DND-41 (cell line): ENCODE measurements at regions not wholly inside any gene's neighbourhood (a gene's known extent, or its start where the extent isn't known, plus 50 kb on each side); places are given as distances from the start of the nearest gene placed in this dataset.

ENCODE experiments used
- EZH2 ChIP-seq: IDR thresholded peaks from 3 replicates; pipeline ENCODE4 v1.6.1; 2012; ENCODE audit warnings: borderline replicate concordance, low read depth, mild to moderate bottlenecking, moderate library complexity, low read length, inconsistent platforms; ENCODE audit not compliant: severe bottlenecking
- TF ChIP-seq, protein P1 (sequence below): IDR thresholded peaks from 2 replicates; pipeline ENCODE4 v1.5.1; 2012; ENCODE audit warnings: borderline replicate concordance, low read length, moderate library complexity, mild to moderate bottlenecking; ENCODE audit not compliant: poor library complexity, severe bottlenecking; ENCODE audit errors: extremely low read depth

DNA sequence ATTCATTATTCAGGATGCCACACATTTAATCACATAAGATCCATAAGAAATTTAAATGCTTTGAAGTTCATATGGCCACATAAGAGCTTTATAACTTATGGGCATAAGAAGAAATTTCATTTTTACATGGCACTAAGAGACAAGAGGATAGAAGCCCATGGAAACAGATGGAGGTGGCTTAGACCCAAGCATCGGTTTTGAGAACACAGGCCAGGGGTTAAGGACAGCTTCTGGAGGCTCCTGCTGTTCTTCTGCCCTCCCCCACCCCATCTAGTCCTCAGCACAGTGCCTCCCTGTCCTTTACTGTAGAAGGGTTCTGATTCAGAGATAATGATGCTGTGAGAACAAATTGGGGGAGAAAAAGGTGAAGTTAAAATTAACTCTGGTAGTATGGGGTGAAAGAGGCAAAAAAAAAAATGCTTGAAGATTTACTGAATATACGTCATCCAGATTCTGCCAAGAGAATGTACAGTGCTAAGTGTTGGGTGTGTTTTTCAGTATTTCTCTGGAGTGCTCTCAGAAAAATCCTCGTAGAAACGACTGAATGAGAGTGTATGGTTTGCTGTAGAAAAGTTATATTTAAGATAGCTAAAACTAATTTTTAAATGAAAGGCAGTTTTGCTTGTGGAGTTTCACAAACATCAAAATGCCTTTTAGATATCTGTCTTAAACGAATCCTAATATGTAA is 539.7 kb downstream of the QKI start:
- TF ChIP-seq EZH2, result no peak
- TF ChIP-seq, protein P1, sequence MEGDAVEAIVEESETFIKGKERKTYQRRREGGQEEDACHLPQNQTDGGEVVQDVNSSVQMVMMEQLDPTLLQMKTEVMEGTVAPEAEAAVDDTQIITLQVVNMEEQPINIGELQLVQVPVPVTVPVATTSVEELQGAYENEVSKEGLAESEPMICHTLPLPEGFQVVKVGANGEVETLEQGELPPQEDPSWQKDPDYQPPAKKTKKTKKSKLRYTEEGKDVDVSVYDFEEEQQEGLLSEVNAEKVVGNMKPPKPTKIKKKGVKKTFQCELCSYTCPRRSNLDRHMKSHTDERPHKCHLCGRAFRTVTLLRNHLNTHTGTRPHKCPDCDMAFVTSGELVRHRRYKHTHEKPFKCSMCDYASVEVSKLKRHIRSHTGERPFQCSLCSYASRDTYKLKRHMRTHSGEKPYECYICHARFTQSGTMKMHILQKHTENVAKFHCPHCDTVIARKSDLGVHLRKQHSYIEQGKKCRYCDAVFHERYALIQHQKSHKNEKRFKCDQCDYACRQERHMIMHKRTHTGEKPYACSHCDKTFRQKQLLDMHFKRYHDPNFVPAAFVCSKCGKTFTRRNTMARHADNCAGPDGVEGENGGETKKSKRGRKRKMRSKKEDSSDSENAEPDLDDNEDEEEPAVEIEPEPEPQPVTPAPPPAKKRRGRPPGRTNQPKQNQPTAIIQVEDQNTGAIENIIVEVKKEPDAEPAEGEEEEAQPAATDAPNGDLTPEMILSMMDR, result no peak
